IMR-90 (cell line): ENCODE measurements at regions not wholly inside any gene's neighbourhood (a gene's known extent, or its start where the extent isn't known, plus 50 kb on each side); places are given as distances from the start of the nearest gene placed in this dataset.
"Not testable (repeated sequence)": the region's sequence is repeated elsewhere in the genome, so short reads cannot be mapped to it uniquely, and the experiment has no call there.

Experiments
- ATAC-seq: fragments of 200-7000 bp; cut with Tn5 transposase; 2 replicates; pipeline ENCODE4 v1.9.1; 2020; ENCODE audit warnings: low read depth, mild to moderate bottlenecking, moderate library complexity
- BruUV-seq: library from RNA; stranded (reverse); fragments of 400-500 nt; replicated peaks from 2 replicates; lab custom pipeline; 2021; lab: Mats Ljungman, UMichigan
- CTCF ChIA-PET: fragments of 300-600 bp; formaldehyde crosslinking; extraction: SDS; loops from one replicate; lab custom pipeline; 2021; ENCODE audit warnings: antibody characterized with exemption; lab: Yijun Ruan, JAX
- POLR2A ChIA-PET: fragments of 300-600 bp; sonication (Branson Sonifier 250); formaldehyde crosslinking; loops from one replicate; lab custom pipeline; 2022; ENCODE audit warnings: antibody characterized with exemption; ENCODE audit not compliant: unreplicated experiment; lab: Charles Lee
- DNase-seq: peaks from one replicate; pipeline ENCODE4 v3.0.0; 2013
- H2AFZ ChIP-seq: replicated peaks from 2 replicates; pipeline ENCODE3; 2013; ENCODE audit warnings: low read length, mild to moderate bottlenecking; ENCODE audit not compliant: poor library complexity
- H2AK5ac ChIP-seq: 2 replicates; pipeline ENCODE4 v1.6.1; 2013; ENCODE audit warnings: low read depth, low read length, inconsistent platforms
- H2AK9ac ChIP-seq: replicated peaks from 2 replicates; pipeline ENCODE3; 2013; ENCODE audit warnings: mild to moderate bottlenecking, low read depth, low read length, moderate library complexity; ENCODE audit not compliant: poor library complexity
- H2BK120ac ChIP-seq: 2 replicates; pipeline ENCODE4 v1.6.1; 2013; ENCODE audit warnings: low read depth, low read length, inconsistent platforms
- H2BK15ac ChIP-seq: 3 replicates; pipeline ENCODE4 v1.6.1; 2013; ENCODE audit warnings: low read depth, low read length, inconsistent platforms
- H2BK20ac ChIP-seq: 2 replicates; pipeline ENCODE4 v1.6.1; 2013; ENCODE audit warnings: low read depth, mild to moderate bottlenecking, inconsistent platforms, low read length, moderate library complexity
- H2BK5ac ChIP-seq: 2 replicates; pipeline ENCODE4 v1.6.1; 2013; ENCODE audit warnings: mild to moderate bottlenecking, low read depth, low read length, inconsistent platforms; ENCODE audit not compliant: poor library complexity, severe bottlenecking
- H3K14ac ChIP-seq: replicated peaks from 2 replicates; pipeline ENCODE4 v1.6.1; 2013; ENCODE audit warnings: low read depth, low read length, inconsistent platforms
- H3K18ac ChIP-seq: 2 replicates; pipeline ENCODE4 v1.6.1; 2013; ENCODE audit warnings: low read depth, low read length, control low read depth
- H3K23ac ChIP-seq: 2 replicates; pipeline ENCODE4 v1.6.1; 2013; ENCODE audit warnings: low read depth, low read length, inconsistent platforms
- H3K27ac ChIP-seq: 2 replicates; pipeline ENCODE4 v1.5.1; 2013; ENCODE audit warnings: mild to moderate bottlenecking, control low read depth, low read length; ENCODE audit not compliant: insufficient read depth
- H3K27me3 ChIP-seq: 2 replicates; pipeline ENCODE4 v1.6.1; 2013; ENCODE audit warnings: low read length; ENCODE audit not compliant: control insufficient read depth, insufficient read depth
- H3K36me3 ChIP-seq: 2 replicates; pipeline ENCODE4 v1.6.1; 2013; ENCODE audit warnings: low read length, mixed read lengths; ENCODE audit not compliant: control insufficient read depth, insufficient read depth
- H3K4ac ChIP-seq: 2 replicates; pipeline ENCODE4 v1.6.1; 2013; ENCODE audit warnings: low read depth, low read length, inconsistent platforms
- H3K4me1 ChIP-seq: 2 replicates; pipeline ENCODE4 v1.6.1; 2013; ENCODE audit warnings: low read length, mixed read lengths; ENCODE audit not compliant: control insufficient read depth, insufficient read depth
- H3K4me2 ChIP-seq: 2 replicates; pipeline ENCODE4 v1.6.1; 2013; ENCODE audit warnings: low read depth, mild to moderate bottlenecking, control low read depth, low read length, moderate library complexity
- H3K4me3 ChIP-seq: 2 replicates; pipeline ENCODE4 v1.5.1; 2013; ENCODE audit warnings: low read depth, mild to moderate bottlenecking, control low read depth, low read length, moderate library complexity; ENCODE audit not compliant: insufficient read depth
- H3K56ac ChIP-seq: 2 replicates; pipeline ENCODE4 v1.6.1; 2013; ENCODE audit warnings: low read length, inconsistent platforms; ENCODE audit not compliant: insufficient read depth; ENCODE audit errors: extremely low read depth
- H3K79me1 ChIP-seq, 2 experiments: 2 replicates each; pipeline ENCODE4 v1.6.1; 2013; ENCODE audit warnings: low read length in 2 of 2, inconsistent platforms in 1 of 2, low read depth in 1 of 2
- H3K9ac ChIP-seq: 2 replicates; pipeline ENCODE4 v1.6.1; 2013; ENCODE audit warnings: low read depth, low read length, control low read depth
- H3K9me1 ChIP-seq: 2 replicates; pipeline ENCODE4 v1.6.1; 2013; ENCODE audit warnings: low read length, inconsistent platforms; ENCODE audit not compliant: insufficient read depth
- H3K9me3 ChIP-seq: 2 replicates; pipeline ENCODE4 v1.6.1; 2013; ENCODE audit warnings: low read length; ENCODE audit not compliant: control insufficient read depth, insufficient read depth
- H4K20me1 ChIP-seq: 2 replicates; pipeline ENCODE4 v1.6.1; 2013; ENCODE audit warnings: low read length, inconsistent platforms; ENCODE audit not compliant: insufficient read depth
- H4K5ac ChIP-seq: 2 replicates; pipeline ENCODE4 v1.6.1; 2013; ENCODE audit warnings: mild to moderate bottlenecking, low read depth, low read length, control low read depth
- H4K8ac ChIP-seq, 2 experiments: 2 replicates each; pipeline ENCODE4 v1.6.1; 2013; ENCODE audit warnings: low read depth in 2 of 2, low read length in 2 of 2, control low read depth in 1 of 2, inconsistent platforms in 1 of 2
- H4K91ac ChIP-seq: 2 replicates; pipeline ENCODE4 v1.6.1; 2013; ENCODE audit warnings: low read depth, low read length, inconsistent platforms; ENCODE audit not compliant: insufficient read depth
- WGBS, 2 experiments: methylation state at CpG; one replicate each; pipeline versions ENCODE4 v1.1.5 to v1.1.7; 2013; ENCODE audit warnings: missing lambda C conversion rate in 2 of 2; ENCODE audit not compliant: insufficient read length in 1 of 2; ENCODE audit errors: extremely low coverage in 2 of 2; 5-methylcytosine and 5-hydroxymethylcytosine counted together
- dilution Hi-C: fragments of 300-500 bp; cut with HindIII; formaldehyde crosslinking; loops from one replicate; pipeline ENCODE4 v1.14.3; 2018; ENCODE audit warnings: low sequenced_read_pairs; ENCODE audit not compliant: unreplicated experiment
- in situ Hi-C: fragments of 300-500 bp; cut with MboI; formaldehyde crosslinking; loops from 3 replicates; pipeline ENCODE4 v1.14.3; 2019; ENCODE audit warnings: low sequenced_read_pairs, inconsistent platforms, mixed read lengths
- intact Hi-C: fragments of 100-400 bp; cut with micrococcal nuclease; formaldehyde crosslinking; loops from 2 replicates; pipeline ENCODE4 v1.10.0; 2022

- H3K79me1 ChIP-seq, dilution Hi-C loops, H3K36me3 ChIP-seq, H3K9ac ChIP-seq, H3K56ac ChIP-seq, H2AK9ac ChIP-seq, H3K9me3 ChIP-seq, H2AK5ac ChIP-seq, H3K14ac ChIP-seq, H3K9me1 ChIP-seq, H4K5ac ChIP-seq, POLR2A ChIA-PET, in situ Hi-C loops, DNase-seq, H3K23ac ChIP-seq, intact Hi-C loops, H3K27ac ChIP-seq, H4K8ac ChIP-seq, BruUV-seq, H3K4me3 ChIP-seq, H2BK120ac ChIP-seq, H2BK5ac ChIP-seq, H3K27me3 ChIP-seq, H3K4ac ChIP-seq, H4K20me1 ChIP-seq, H3K18ac ChIP-seq, H3K4me2 ChIP-seq, H2BK15ac ChIP-seq, H2BK20ac ChIP-seq, H3K4me1 ChIP-seq, H4K91ac ChIP-seq, ATAC-seq, H2AFZ ChIP-seq, CTCF ChIA-PET: not testable (repeated sequence)
- no CpG with 5 or more reads among the region's 3 CpGs for WGBS, 2 experiments
These were observed 95.9 kb upstream of the SEC22B start for GRCh38 chr1:120272242-120272641.

GRCh38 chr1:120271561-120272221 lies 95.4 kb upstream of the SEC22B start:
- DNase-seq, H3K36me3 ChIP-seq, H3K9me3 ChIP-seq, H4K20me1 ChIP-seq, BruUV-seq, H3K9me1 ChIP-seq, CTCF ChIA-PET, H3K4me1 ChIP-seq, H3K18ac ChIP-seq, H2BK5ac ChIP-seq, H4K91ac ChIP-seq, H2BK20ac ChIP-seq, H3K4me2 ChIP-seq, ATAC-seq, H3K23ac ChIP-seq, H3K79me1 ChIP-seq, H2BK120ac ChIP-seq, POLR2A ChIA-PET, H2BK15ac ChIP-seq, H3K56ac ChIP-seq, H3K27ac ChIP-seq, in situ Hi-C loops, H3K4me3 ChIP-seq, H3K27me3 ChIP-seq, H2AK9ac ChIP-seq, H2AFZ ChIP-seq, H3K14ac ChIP-seq, H2AK5ac ChIP-seq, H4K5ac ChIP-seq, intact Hi-C loops, H4K8ac ChIP-seq, H3K9ac ChIP-seq, H3K4ac ChIP-seq, dilution Hi-C loops: not testable (repeated sequence)
- no CpG with 5 or more reads among the region's 5 CpGs for WGBS, 2 experiments
